ENCODE measurements at regions not wholly inside any gene's neighbourhood (a gene's known extent, or its start where the extent isn't known, plus 50 kb on each side); places are given as distances from the start of the nearest gene placed in this dataset.

DNA sequence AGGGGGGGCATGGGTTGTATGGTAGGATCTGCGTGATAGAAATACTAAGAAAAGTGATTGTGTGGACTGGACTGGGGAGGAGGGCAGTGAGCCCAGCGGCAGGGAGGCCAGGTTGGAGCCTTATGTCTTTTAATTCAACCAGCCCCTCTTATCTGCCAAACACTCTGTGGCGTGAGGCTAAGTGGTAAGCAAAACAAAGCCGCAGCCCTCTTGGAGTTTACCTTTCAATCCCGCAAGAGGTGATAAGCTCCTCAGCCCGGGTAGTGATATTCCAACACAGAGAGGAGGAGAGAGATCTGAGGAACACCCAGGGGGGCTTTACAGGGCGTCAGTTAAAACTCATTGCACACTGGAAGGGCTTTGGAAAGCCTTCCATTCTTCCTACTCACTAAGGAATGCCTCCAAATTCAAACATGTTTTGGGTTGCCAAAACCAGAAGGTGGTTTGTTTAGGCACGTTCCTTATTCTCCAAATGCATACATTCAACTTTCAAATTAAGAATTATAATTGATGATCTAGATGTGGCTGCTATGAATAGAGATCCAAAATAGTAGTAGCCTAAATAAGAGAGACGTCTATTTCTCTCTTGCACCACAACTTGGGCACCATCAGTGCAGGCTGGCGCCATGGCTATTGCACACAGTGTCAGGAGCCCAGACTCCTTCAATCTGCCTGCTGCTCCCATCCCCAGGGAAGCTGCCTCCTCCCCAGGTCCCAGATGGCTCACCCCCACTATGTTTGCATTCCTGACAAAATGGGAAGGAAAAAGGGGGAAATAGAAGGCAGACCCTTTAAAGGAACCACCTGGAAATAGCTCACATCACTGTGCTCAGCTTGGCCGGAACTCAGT is 75.1 kb upstream of the FSTL4 start:
- peak; percentile 46 for FAIRE-seq
- H3K27me3 ChIP-seq (ENCODE audit: control insufficient read depth, extremely low read depth, insufficient read depth, low read length) = peaks cover 10% of the 10 kb centered on the region
- H3K9me1 ChIP-seq (ENCODE audit: control insufficient read depth, extremely low read depth, insufficient read depth, low read length) = no peaks in the 10 kb centered on the region
- dilution Hi-C loops (cut with MboI; ENCODE audit: extremely low pct_ligation_motif_present, low sequenced_read_pairs) = no loop called here
- H3K4me1 ChIP-seq (ENCODE audit: control insufficient read depth, extremely low read depth, insufficient read depth, low read length) = peaks cover 20% of the 10 kb centered on the region
- DNase-seq (ENCODE audit: low read depth, low spot score) = no peak
- no peaks in the 10 kb centered on the region for H3K79me2 ChIP-seq (ENCODE audit: control insufficient read depth, insufficient read depth, low read length)
- H3K4me2 ChIP-seq (ENCODE audit: control insufficient read depth, extremely low read depth, insufficient read depth, low read depth, low read length) = peak overlapping the region; percentile 51
- no peaks in the 10 kb centered on the region for H4K20me1 ChIP-seq (ENCODE audit: control insufficient read depth, extremely low read depth, insufficient read depth, low read length)
- TF ChIP-seq, protein P1, sequence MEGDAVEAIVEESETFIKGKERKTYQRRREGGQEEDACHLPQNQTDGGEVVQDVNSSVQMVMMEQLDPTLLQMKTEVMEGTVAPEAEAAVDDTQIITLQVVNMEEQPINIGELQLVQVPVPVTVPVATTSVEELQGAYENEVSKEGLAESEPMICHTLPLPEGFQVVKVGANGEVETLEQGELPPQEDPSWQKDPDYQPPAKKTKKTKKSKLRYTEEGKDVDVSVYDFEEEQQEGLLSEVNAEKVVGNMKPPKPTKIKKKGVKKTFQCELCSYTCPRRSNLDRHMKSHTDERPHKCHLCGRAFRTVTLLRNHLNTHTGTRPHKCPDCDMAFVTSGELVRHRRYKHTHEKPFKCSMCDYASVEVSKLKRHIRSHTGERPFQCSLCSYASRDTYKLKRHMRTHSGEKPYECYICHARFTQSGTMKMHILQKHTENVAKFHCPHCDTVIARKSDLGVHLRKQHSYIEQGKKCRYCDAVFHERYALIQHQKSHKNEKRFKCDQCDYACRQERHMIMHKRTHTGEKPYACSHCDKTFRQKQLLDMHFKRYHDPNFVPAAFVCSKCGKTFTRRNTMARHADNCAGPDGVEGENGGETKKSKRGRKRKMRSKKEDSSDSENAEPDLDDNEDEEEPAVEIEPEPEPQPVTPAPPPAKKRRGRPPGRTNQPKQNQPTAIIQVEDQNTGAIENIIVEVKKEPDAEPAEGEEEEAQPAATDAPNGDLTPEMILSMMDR (optimal IDR thresholded peaks at IDR 0.05 in 1 of 3, IDR thresholded peaks at IDR 0.05 in 1 of 3, conservative IDR thresholded peaks at IDR 0.05 in 1 of 3; ENCODE audit: extremely low read depth in 1 of 3, insufficient read depth in 2 of 3, low read length in 3 of 3) = no peak
- no peak for TF ChIP-seq EZH2 (IDR thresholded peaks at IDR 0.05; ENCODE audit: low read length)
- no peak overlapping the region for H3K27ac ChIP-seq (ENCODE audit: control insufficient read depth, insufficient read depth, low read length)
- H3K9ac ChIP-seq (ENCODE audit: control insufficient read depth, extremely low read depth, insufficient read depth, low read length) = no peak overlapping the region
- H3K9me3 ChIP-seq (ENCODE audit: control insufficient read depth, low read depth, low read length) = no peaks in the 10 kb centered on the region
- no peak overlapping the region for H2AFZ ChIP-seq (ENCODE audit: control insufficient read depth, low read length)
- no peaks in the 10 kb centered on the region for H3K36me3 ChIP-seq (ENCODE audit: control insufficient read depth in 2 of 2, extremely low read depth in 1 of 2, insufficient read depth in 2 of 2, low read length in 2 of 2)
- no peak overlapping the region for H3K4me3 ChIP-seq (ENCODE audit: control insufficient read depth in 2 of 3, extremely low read depth in 1 of 3, insufficient read depth in 2 of 3, low read depth in 1 of 3, low read length in 3 of 3)

DNA sequence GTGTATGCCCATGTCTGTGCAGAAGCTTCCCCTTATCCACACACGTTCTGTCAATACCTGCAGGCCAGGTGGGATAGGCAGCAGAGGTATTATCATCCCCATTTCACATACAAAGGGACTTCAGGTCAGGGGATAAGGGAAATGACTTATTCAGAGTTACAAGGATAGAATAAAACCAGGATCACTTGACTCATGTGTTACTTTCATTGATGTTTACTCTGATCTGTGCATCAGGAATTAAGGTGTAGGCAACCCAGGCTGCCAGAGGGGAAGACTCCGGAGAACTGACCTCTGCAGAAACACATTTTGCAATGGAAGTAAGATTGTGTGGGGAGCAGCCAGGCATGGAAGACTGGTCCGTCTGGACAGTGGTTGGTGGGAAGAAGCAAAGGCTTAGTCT is 74.2 kb upstream of the FSTL4 start:
- Histone ChIP-seq H3K79me2 (ENCODE audit: control insufficient read depth, insufficient read depth, low read length) (no peaks in the 10 kb centered on the region), H3K9ac (ENCODE audit: control insufficient read depth, extremely low read depth, insufficient read depth, low read length) (no peak overlapping the region), H2AFZ (ENCODE audit: control insufficient read depth, low read length) (no peak overlapping the region), H3K36me3 (ENCODE audit: control insufficient read depth in 2 of 2, extremely low read depth in 1 of 2, insufficient read depth in 2 of 2, low read length in 2 of 2) (no peaks in the 10 kb centered on the region), H3K9me3 (ENCODE audit: control insufficient read depth, low read depth, low read length) (no peaks in the 10 kb centered on the region), H3K9me1 (ENCODE audit: control insufficient read depth, extremely low read depth, insufficient read depth, low read length) (no peaks in the 10 kb centered on the region), H3K4me2 (ENCODE audit: control insufficient read depth, extremely low read depth, insufficient read depth, low read depth, low read length) (peak overlapping the region; percentile 6), H3K27ac (ENCODE audit: control insufficient read depth, insufficient read depth, low read length) (no peak overlapping the region), H3K27me3 (ENCODE audit: control insufficient read depth, extremely low read depth, insufficient read depth, low read length) (peaks cover 11% of the 10 kb centered on the region), H3K4me1 (ENCODE audit: control insufficient read depth, extremely low read depth, insufficient read depth, low read length) (peaks cover 20% of the 10 kb centered on the region), H3K4me3 (ENCODE audit: control insufficient read depth in 2 of 3, extremely low read depth in 1 of 3, insufficient read depth in 2 of 3, low read depth in 1 of 3, low read length in 3 of 3) (no peak overlapping the region), H4K20me1 (ENCODE audit: control insufficient read depth, extremely low read depth, insufficient read depth, low read length) (no peaks in the 10 kb centered on the region)
- dilution Hi-C loops (cut with MboI; ENCODE audit: extremely low pct_ligation_motif_present, low sequenced_read_pairs) = no loop called here
- FAIRE-seq = peak; percentile 61
- no peak for DNase-seq (ENCODE audit: low read depth, low spot score)
- TF ChIP-seq, protein P1 (optimal IDR thresholded peaks at IDR 0.05 in 1 of 3, IDR thresholded peaks at IDR 0.05 in 1 of 3, conservative IDR thresholded peaks at IDR 0.05 in 1 of 3; ENCODE audit: extremely low read depth in 1 of 3, insufficient read depth in 2 of 3, low read length in 3 of 3) = no peak
- TF ChIP-seq EZH2 (IDR thresholded peaks at IDR 0.05; ENCODE audit: low read length) = no peak
